ENCODE measurements at regions not wholly inside any gene's neighbourhood (a gene's known extent, or its start where the extent isn't known, plus 50 kb on each side); places are given as distances from the start of the nearest gene placed in this dataset.

DNA sequence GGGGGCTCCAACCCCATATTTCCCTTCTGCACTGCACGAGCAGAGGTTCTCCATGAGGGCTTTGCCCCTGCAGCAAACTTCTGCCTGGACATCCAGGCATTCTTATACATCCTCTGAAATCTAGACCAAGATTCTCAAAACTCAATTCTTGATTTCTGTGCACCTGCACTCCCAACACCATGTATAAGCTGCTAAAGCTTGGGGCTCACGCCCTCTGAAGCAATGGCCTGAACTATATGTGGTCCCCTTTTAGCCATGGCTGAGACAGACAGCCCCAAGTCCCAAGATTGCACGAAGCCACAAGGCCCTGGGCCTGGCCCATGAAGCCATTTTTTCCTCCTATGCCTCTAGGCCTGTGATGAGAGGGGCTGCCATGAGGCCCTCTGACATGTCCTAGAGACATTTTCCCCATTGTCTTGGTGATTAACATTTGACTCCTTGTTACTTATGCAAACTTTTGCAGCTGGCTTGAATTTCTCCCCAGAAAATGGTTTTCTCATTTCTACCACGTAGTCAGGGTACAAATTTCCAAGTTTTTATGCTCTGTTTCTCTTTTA is 468.0 kb upstream of the SLIT2 start:
- Mint-ChIP-seq H3K27me3 (ENCODE audit: low read depth, poor library complexity) (no peaks in the 10 kb centered on the region), H3K9me3 (peaks cover 31% of the 10 kb centered on the region), H3K27ac (no peak overlapping the region), H3K4me3 (no peak overlapping the region), H3K36me3 (ENCODE audit: low read depth) (peaks cover 7% of the 10 kb centered on the region), H3K4me1 (no peaks in the 10 kb centered on the region)
- DNase-seq: no peak
- no peak for TF ChIP-seq CTCF (IDR thresholded peaks at IDR 0.05)

GRCh38 chr4:19780871-19781270 is 470.8 kb upstream of the SLIT2 start:
- TF ChIP-seq CTCF (IDR thresholded peaks at IDR 0.05): no peak
- Mint-ChIP-seq H3K27ac (no peak overlapping the region), H3K27me3 (ENCODE audit: low read depth, poor library complexity) (no peaks in the 10 kb centered on the region), H3K4me1 (peaks cover 6% of the 10 kb centered on the region), H3K9me3 (peaks cover 31% of the 10 kb centered on the region), H3K4me3 (no peak overlapping the region), H3K36me3 (ENCODE audit: low read depth) (peaks cover 7% of the 10 kb centered on the region)
- no peak for DNase-seq

- Mint-ChIP-seq H3K27me3 (ENCODE audit: low read depth, poor library complexity) (no peaks in the 10 kb centered on the region), H3K36me3 (ENCODE audit: low read depth) (no peaks in the 10 kb centered on the region), H3K4me1 (peaks cover 8% of the 10 kb centered on the region), H3K9me3 (no peaks in the 10 kb centered on the region), H3K27ac (no peak overlapping the region), H3K4me3 (no peak overlapping the region)
- no peak for TF ChIP-seq CTCF (IDR thresholded peaks at IDR 0.05)
- no peak for DNase-seq
Observed at GRCh38 chr4:19776929-19777328, 474.8 kb upstream of the SLIT2 start.

GRCh38 chr4:19776021-19776459 is 475.7 kb upstream of the SLIT2 start:
- peaks cover 8% of the 10 kb centered on the region for H3K4me1 Mint-ChIP-seq
- peak overlapping the region; percentile 47 for H3K27ac Mint-ChIP-seq
- H3K9me3 Mint-ChIP-seq: peaks cover 4% of the 10 kb centered on the region
- no peak for TF ChIP-seq CTCF (IDR thresholded peaks at IDR 0.05)
- no peak for DNase-seq
- no peaks in the 10 kb centered on the region for H3K27me3 Mint-ChIP-seq (ENCODE audit: low read depth, poor library complexity)
- no peak overlapping the region for H3K4me3 Mint-ChIP-seq
- no peaks in the 10 kb centered on the region for H3K36me3 Mint-ChIP-seq (ENCODE audit: low read depth)

- no peak overlapping the region for H3K27ac Mint-ChIP-seq
- H3K4me1 Mint-ChIP-seq: peaks cover 8% of the 10 kb centered on the region
- H3K36me3 Mint-ChIP-seq (ENCODE audit: low read depth): no peaks in the 10 kb centered on the region
- no peaks in the 10 kb centered on the region for H3K27me3 Mint-ChIP-seq (ENCODE audit: low read depth, poor library complexity)
- no peak for TF ChIP-seq CTCF (IDR thresholded peaks at IDR 0.05)
- no peak for DNase-seq
- H3K4me3 Mint-ChIP-seq: no peak overlapping the region
- peaks cover 6% of the 10 kb centered on the region for H3K9me3 Mint-ChIP-seq
Observed at GRCh38 chr4:19774690-19775256, 476.9 kb upstream of the SLIT2 start.

DNA sequence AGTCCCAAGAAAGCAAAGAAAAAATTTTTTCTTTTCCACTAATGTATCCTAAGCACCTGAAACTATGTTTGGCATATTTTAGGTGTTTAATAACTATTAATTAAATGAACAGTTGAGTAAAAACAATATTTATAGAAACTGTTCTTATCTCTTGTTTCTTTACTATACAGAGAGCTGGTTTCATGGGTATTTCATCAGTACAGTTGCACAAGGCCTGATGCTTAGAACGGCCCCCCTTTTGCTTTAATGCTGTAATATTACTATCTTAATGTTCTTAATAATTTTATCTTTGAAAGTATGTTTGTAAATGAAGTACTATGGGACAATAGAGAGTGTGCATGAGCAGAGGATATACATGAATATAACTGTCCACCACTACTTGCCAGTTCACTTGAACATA is 479.1 kb upstream of the SLIT2 start:
- Mint-ChIP-seq H3K4me1 (peaks cover 8% of the 10 kb centered on the region), H3K27ac (no peak overlapping the region), H3K9me3 (peaks cover 6% of the 10 kb centered on the region), H3K4me3 (no peak overlapping the region), H3K36me3 (ENCODE audit: low read depth) (no peaks in the 10 kb centered on the region), H3K27me3 (ENCODE audit: low read depth, poor library complexity) (no peaks in the 10 kb centered on the region)
- TF ChIP-seq CTCF (IDR thresholded peaks at IDR 0.05): no peak
- no peak for DNase-seq
